Panc1 (cell line): ENCODE measurements at regions not wholly inside any gene's neighbourhood (a gene's known extent, or its start where the extent isn't known, plus 50 kb on each side); places are given as distances from the start of the nearest gene placed in this dataset.

Source experiments
- POLR2AphosphoS5 ChIP-seq: IDR thresholded peaks from 2 replicates; pipeline ENCODE4 v1.6.1; 2012; ENCODE audit warnings: mild to moderate bottlenecking, low read depth, low read length, moderate library complexity
- REST ChIP-seq, 2 experiments: IDR thresholded peaks; 2 replicates each; pipeline ENCODE4 v1.6.1; 2011 to 2012; ENCODE audit warnings: low read depth in 2 of 2, control low read depth in 1 of 2, low read length in 1 of 2, mild to moderate bottlenecking in 1 of 2, moderate library complexity in 1 of 2; ENCODE audit not compliant: insufficient read depth in 1 of 2
- SIN3A ChIP-seq: IDR thresholded peaks from 2 replicates; pipeline ENCODE4 v1.6.1; 2012; ENCODE audit warnings: low read depth, mild to moderate bottlenecking, low read length, moderate library complexity, borderline replicate concordance; ENCODE audit not compliant: insufficient read depth
- TCF7L2 ChIP-seq: IDR thresholded peaks from 2 replicates; pipeline ENCODE4 v1.6.1; 2011; ENCODE audit warnings: mild to moderate bottlenecking, low read depth, low read length, inconsistent platforms
- TF ChIP-seq, protein P1 (sequence below): fragments of 450-650 bp; IDR thresholded peaks from 2 replicates; pipeline ENCODE4 v1.5.1; 2017; ENCODE audit warnings: mild to moderate bottlenecking

GRCh38 chr5:160493806-160494338, 72.2 kb downstream of the PTTG1 start:
- TF ChIP-seq, protein P1, sequence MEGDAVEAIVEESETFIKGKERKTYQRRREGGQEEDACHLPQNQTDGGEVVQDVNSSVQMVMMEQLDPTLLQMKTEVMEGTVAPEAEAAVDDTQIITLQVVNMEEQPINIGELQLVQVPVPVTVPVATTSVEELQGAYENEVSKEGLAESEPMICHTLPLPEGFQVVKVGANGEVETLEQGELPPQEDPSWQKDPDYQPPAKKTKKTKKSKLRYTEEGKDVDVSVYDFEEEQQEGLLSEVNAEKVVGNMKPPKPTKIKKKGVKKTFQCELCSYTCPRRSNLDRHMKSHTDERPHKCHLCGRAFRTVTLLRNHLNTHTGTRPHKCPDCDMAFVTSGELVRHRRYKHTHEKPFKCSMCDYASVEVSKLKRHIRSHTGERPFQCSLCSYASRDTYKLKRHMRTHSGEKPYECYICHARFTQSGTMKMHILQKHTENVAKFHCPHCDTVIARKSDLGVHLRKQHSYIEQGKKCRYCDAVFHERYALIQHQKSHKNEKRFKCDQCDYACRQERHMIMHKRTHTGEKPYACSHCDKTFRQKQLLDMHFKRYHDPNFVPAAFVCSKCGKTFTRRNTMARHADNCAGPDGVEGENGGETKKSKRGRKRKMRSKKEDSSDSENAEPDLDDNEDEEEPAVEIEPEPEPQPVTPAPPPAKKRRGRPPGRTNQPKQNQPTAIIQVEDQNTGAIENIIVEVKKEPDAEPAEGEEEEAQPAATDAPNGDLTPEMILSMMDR = no peak
- no peak for TF ChIP-seq TCF7L2
- no peak for TF ChIP-seq REST (IDR thresholded peaks at IDR 0.05; ENCODE audit: insufficient read depth in 1 of 2, low read depth in 2 of 2, low read length in 1 of 2)
- no peak for TF ChIP-seq POLR2AphosphoS5
- TF ChIP-seq SIN3A = no peak
